ENCODE measurements at regions not wholly inside any gene's neighbourhood (a gene's known extent, or its start where the extent isn't known, plus 50 kb on each side); places are given as distances from the start of the nearest gene placed in this dataset.

- WGBS, 2 donors = 75 to 79% methylated on average over 4 of the region's 4 CpGs
- no peaks in the 10 kb centered on the region for H3K9me3 ChIP-seq
- H3K4me1 ChIP-seq = no peaks in the 10 kb centered on the region
- H3K4me3 ChIP-seq = no peak overlapping the region
- DNase-seq (no peak), ATAC-seq (no peak)
- H3K27me3 ChIP-seq = no peaks in the 10 kb centered on the region
- TF ChIP-seq POLR2A (IDR thresholded peaks at IDR 0.05) = no peak
- TF ChIP-seq, protein P1, sequence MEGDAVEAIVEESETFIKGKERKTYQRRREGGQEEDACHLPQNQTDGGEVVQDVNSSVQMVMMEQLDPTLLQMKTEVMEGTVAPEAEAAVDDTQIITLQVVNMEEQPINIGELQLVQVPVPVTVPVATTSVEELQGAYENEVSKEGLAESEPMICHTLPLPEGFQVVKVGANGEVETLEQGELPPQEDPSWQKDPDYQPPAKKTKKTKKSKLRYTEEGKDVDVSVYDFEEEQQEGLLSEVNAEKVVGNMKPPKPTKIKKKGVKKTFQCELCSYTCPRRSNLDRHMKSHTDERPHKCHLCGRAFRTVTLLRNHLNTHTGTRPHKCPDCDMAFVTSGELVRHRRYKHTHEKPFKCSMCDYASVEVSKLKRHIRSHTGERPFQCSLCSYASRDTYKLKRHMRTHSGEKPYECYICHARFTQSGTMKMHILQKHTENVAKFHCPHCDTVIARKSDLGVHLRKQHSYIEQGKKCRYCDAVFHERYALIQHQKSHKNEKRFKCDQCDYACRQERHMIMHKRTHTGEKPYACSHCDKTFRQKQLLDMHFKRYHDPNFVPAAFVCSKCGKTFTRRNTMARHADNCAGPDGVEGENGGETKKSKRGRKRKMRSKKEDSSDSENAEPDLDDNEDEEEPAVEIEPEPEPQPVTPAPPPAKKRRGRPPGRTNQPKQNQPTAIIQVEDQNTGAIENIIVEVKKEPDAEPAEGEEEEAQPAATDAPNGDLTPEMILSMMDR (IDR thresholded peaks at IDR 0.05) = no peak
- no peak overlapping the region for H3K27ac ChIP-seq
- intact Hi-C loops (cut with DNase I) = no loop called here
- H3K36me3 ChIP-seq (replicated peaks in 1 of 2; ENCODE audit: insufficient read depth in 1 of 2, low read depth in 2 of 2) = no peaks in the 10 kb centered on the region
Observed at GRCh38 chr2:71813807-71814470, 333.7 kb downstream of the CYP26B1 start.

DNA sequence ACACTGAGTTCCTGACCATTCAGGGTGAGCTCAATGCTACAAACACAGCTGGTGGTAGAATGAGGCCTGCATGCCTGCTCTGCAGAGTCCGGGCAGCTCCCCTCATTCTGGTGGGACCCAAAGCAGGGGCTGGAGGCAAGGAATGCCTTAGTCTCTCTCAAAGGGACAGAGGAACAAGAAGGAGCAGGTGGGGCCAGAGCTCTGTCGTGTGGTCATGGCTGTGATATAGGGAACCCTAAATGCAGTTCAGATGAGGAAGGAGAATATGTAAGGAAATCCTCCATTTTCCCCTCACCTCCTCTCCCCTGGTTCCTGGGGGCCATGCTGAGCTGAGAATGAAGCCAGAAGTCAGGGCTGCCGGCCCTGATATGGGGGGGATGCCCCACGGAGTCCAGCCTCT lies 334.3 kb downstream of the CYP26B1 start:
- no peak for TF ChIP-seq POLR2A (IDR thresholded peaks at IDR 0.05)
- TF ChIP-seq, protein P1 (IDR thresholded peaks at IDR 0.05) = no peak
- no peak overlapping the region for H3K27ac ChIP-seq
- DNase-seq (no peak), ATAC-seq (no peak)
- intact Hi-C loops (cut with DNase I) = no loop called here
- H3K27me3 ChIP-seq = no peaks in the 10 kb centered on the region
- H3K36me3 ChIP-seq (replicated peaks in 1 of 2; ENCODE audit: insufficient read depth in 1 of 2, low read depth in 2 of 2) = no peaks in the 10 kb centered on the region
- no peaks in the 10 kb centered on the region for H3K4me1 ChIP-seq
- no peak overlapping the region for H3K4me3 ChIP-seq
- H3K9me3 ChIP-seq = no peaks in the 10 kb centered on the region
- 55 to 59% methylated on average over 3 to 4 of the region's 4 CpGs for WGBS, 2 donors

GRCh38 chr2:71812736-71813135 lies 334.9 kb downstream of the CYP26B1 start:
- no peak overlapping the region for H3K27ac ChIP-seq
- H3K9me3 ChIP-seq = no peaks in the 10 kb centered on the region
- no peak for TF ChIP-seq POLR2A (IDR thresholded peaks at IDR 0.05)
- TF ChIP-seq, protein P1 (IDR thresholded peaks at IDR 0.05) = no peak
- intact Hi-C loops (cut with DNase I) = no loop called here
- DNase-seq (no peak), ATAC-seq (no peak)
- no peaks in the 10 kb centered on the region for H3K4me1 ChIP-seq
- 84 to 92% methylated on average over 2 of the region's 2 CpGs for WGBS, 2 donors
- no peak overlapping the region for H3K4me3 ChIP-seq
- no peaks in the 10 kb centered on the region for H3K27me3 ChIP-seq
- H3K36me3 ChIP-seq (replicated peaks in 1 of 2; ENCODE audit: insufficient read depth in 1 of 2, low read depth in 2 of 2) = no peaks in the 10 kb centered on the region

- ATAC-seq (no peak), DNase-seq (no peak)
- Histone ChIP-seq H3K27me3 (no peaks in the 10 kb centered on the region), H3K4me3 (no peak overlapping the region), H3K36me3 (replicated peaks in 1 of 2; ENCODE audit: insufficient read depth in 1 of 2, low read depth in 2 of 2) (no peaks in the 10 kb centered on the region), H3K27ac (no peak overlapping the region), H3K4me1 (no peaks in the 10 kb centered on the region), H3K9me3 (no peaks in the 10 kb centered on the region)
- 88 to 92% methylated on average over 4 of the region's 4 CpGs for WGBS, 2 donors
- intact Hi-C loops (cut with DNase I) = no loop called here
- TF ChIP-seq POLR2A (IDR thresholded peaks at IDR 0.05) = no peak
- TF ChIP-seq, protein P1 (IDR thresholded peaks at IDR 0.05) = no peak
Observed at GRCh38 chr2:71811726-71812125, 335.9 kb downstream of the CYP26B1 start.

DNA sequence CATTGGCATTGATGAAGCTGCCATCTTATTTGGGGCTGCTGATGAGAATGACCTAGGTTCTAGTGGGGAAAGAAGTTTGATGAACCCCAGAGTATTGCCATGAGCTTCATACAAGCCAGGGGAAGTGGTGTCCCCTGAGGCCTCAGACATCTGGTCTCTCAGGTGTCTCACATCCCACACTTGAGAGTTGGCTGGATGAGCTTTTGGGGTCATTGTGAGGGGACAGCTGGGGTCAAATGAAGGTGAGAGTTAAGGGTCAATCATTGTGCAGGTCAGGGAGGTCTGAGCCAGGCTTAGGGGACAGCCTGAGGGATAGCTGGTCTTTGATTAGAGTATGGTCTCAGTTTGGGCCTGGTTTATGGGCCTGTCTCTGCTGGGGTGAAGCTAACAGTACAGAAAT lies 336.5 kb downstream of the CYP26B1 start:
- TF ChIP-seq, protein P1 (IDR thresholded peaks at IDR 0.05) = no peak
- no peak for TF ChIP-seq POLR2A (IDR thresholded peaks at IDR 0.05)
- intact Hi-C loops (cut with DNase I) = no loop called here
- no peaks in the 10 kb centered on the region for H3K9me3 ChIP-seq
- no peaks in the 10 kb centered on the region for H3K4me1 ChIP-seq
- no peaks in the 10 kb centered on the region for H3K27me3 ChIP-seq
- ATAC-seq = no peak
- no peak overlapping the region for H3K27ac ChIP-seq
- no peak for DNase-seq
- no peaks in the 10 kb centered on the region for H3K36me3 ChIP-seq (replicated peaks in 1 of 2; ENCODE audit: insufficient read depth in 1 of 2, low read depth in 2 of 2)
- no peak overlapping the region for H3K4me3 ChIP-seq
